Gastroesophageal sphincter (tissue), 4 donors: ENCODE measurements at regions not wholly inside any gene's neighbourhood (a gene's known extent, or its start where the extent isn't known, plus 50 kb on each side); places are given as distances from the start of the nearest gene placed in this dataset.

ENCODE experiments used
- ATAC-seq: fragments of 150-250 bp; one replicate; pipeline ENCODE4 v1.9.1; 2016; ENCODE audit warnings: mild to moderate bottlenecking, moderate library complexity
- H3K27ac ChIP-seq, 4 donors: fragments of 200-600 bp; sonication (generic) in 3 of 4; 1 replicate in 3 of 4; 2 replicates in 1 of 4; pipeline ENCODE4 v1.5.1; 2016 to 2019
- H3K27me3 ChIP-seq: fragments of 200-600 bp; sonication (generic); one replicate; pipeline ENCODE4 v1.5.1; 2019
- H3K36me3 ChIP-seq, 2 donors: fragments of 200-600 bp; sonication (generic); one replicate each; pipeline ENCODE4 v1.5.1; 2019; ENCODE audit warnings: control low read depth in 1 of 2
- H3K4me1 ChIP-seq, 3 donors: fragments of 200-600 bp; sonication (generic); 1 replicate in 2 of 3; 2 replicates in 1 of 3; pipeline ENCODE4 v1.5.1; 2016 to 2019; ENCODE audit warnings: control low read depth in 2 of 3
- H3K4me3 ChIP-seq, 2 donors: fragments of 200-600 bp; sonication (generic); one replicate each; pipeline ENCODE4 v1.5.1; 2019; ENCODE audit warnings: mild to moderate bottlenecking in 1 of 2, moderate library complexity in 1 of 2
- H3K9me3 ChIP-seq, 3 donors: fragments of 200-600 bp; sonication (generic); one replicate each; pipeline ENCODE4 v1.5.1; 2017 to 2019; ENCODE audit warnings: control low read depth in 2 of 3
- EP300 ChIP-seq: sonication (generic); formaldehyde crosslinking; IDR thresholded peaks from one replicate; pipeline ENCODE4 v1.6.1; 2017; ENCODE audit warnings: antibody characterized with exemption, mild to moderate bottlenecking
- POLR2A ChIP-seq, 2 donors: fragments of 450-650 bp; IDR thresholded peaks; one replicate each; pipeline ENCODE4 v1.6.1; 2017; ENCODE audit warnings: antibody characterized with exemption in 2 of 2, mild to moderate bottlenecking in 2 of 2, moderate library complexity in 1 of 2
- POLR2AphosphoS5 ChIP-seq: sonication (generic); formaldehyde crosslinking; IDR thresholded peaks from one replicate; pipeline ENCODE4 v1.6.1; 2017; ENCODE audit warnings: antibody characterized with exemption
- WGBS, 2 donors: methylation state at CpG; one replicate each; pipeline ENCODE4 v1.1.5; 2018; ENCODE audit warnings: low coverage in 1 of 2; 5-methylcytosine and 5-hydroxymethylcytosine counted together
- TF ChIP-seq, protein P1 (sequence below), 4 experiments: fragments of 200-600 bp in 2 of 4; fragments of 450-650 bp in 2 of 4; sonication (generic) in 1 of 4; IDR thresholded peaks; one replicate each; pipeline ENCODE4 v1.5.1; 2017 to 2019; ENCODE audit warnings: antibody characterized with exemption in 4 of 4, mild to moderate bottlenecking in 2 of 4, moderate library complexity in 2 of 4

DNA sequence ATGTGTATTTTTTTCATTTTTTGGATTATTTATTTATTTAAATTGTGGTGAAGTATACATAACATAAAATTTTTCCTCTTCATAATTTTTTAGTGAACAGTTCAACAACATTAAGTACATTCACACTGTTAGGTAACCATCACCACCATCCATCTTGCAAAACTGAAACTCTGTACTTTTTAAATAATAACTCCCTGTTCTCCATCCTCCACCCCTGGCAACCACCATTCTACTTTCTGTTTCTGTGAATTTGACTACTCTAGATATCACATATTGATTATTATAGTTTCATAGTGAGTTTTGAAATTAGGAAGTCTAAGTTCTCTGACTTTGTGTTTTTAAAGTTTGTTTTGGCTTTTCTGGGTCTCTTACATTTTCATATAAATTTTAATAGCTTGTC is 89.3 kb upstream of the STX18 start:
- Histone ChIP-seq H3K4me3 (no peak overlapping the region), H3K27me3 (no peaks in the 10 kb centered on the region), H3K27ac (no peak overlapping the region), H3K36me3 (no peaks in the 10 kb centered on the region), H3K4me1 (no peaks in the 10 kb centered on the region), H3K9me3 (peaks cover 0 to 6% (median 0%) of the 10 kb centered on the region in 3 donors)
- no peak for ATAC-seq
- no peak for TF ChIP-seq POLR2AphosphoS5
- TF ChIP-seq EP300, result no peak
- TF ChIP-seq POLR2A (IDR thresholded peaks at IDR 0.05), result no peak
- TF ChIP-seq, protein P1, sequence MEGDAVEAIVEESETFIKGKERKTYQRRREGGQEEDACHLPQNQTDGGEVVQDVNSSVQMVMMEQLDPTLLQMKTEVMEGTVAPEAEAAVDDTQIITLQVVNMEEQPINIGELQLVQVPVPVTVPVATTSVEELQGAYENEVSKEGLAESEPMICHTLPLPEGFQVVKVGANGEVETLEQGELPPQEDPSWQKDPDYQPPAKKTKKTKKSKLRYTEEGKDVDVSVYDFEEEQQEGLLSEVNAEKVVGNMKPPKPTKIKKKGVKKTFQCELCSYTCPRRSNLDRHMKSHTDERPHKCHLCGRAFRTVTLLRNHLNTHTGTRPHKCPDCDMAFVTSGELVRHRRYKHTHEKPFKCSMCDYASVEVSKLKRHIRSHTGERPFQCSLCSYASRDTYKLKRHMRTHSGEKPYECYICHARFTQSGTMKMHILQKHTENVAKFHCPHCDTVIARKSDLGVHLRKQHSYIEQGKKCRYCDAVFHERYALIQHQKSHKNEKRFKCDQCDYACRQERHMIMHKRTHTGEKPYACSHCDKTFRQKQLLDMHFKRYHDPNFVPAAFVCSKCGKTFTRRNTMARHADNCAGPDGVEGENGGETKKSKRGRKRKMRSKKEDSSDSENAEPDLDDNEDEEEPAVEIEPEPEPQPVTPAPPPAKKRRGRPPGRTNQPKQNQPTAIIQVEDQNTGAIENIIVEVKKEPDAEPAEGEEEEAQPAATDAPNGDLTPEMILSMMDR (IDR thresholded peaks at IDR 0.05), result no peak

DNA sequence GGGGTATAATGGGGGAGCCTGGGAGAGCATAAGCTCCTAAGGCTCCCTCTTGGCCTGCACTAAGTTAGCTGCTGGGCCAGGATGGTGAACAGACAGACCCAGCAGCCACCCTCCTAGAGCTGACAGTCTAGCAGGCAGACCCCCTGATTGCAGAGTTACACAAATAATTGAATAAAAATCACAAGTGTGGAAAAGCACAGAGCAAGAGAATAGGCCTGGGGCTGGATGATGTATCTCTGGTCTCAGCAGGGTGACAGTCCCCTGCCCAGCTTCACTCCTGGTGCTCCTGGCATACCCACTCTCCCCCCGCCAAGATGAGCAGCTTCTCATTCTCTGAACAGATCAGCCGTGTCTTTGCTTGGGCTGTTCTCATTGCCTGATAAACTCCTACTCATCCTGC is 86.1 kb upstream of the STX18 start:
- WGBS, 2 donors, result 67 to 86% methylated on average over 1 to 2 of the region's 2 CpGs
- no peak overlapping the region for H3K4me3 ChIP-seq
- H3K27ac ChIP-seq, result no peak overlapping the region
- peaks cover 0 to 6% (median 0%) of the 10 kb centered on the region in 3 donors for H3K9me3 ChIP-seq
- H3K4me1 ChIP-seq, result no peaks in the 10 kb centered on the region
- H3K27me3 ChIP-seq, result no peaks in the 10 kb centered on the region
- TF ChIP-seq POLR2AphosphoS5, result no peak
- TF ChIP-seq, protein P1 (IDR thresholded peaks at IDR 0.05), result no peak
- no peak for TF ChIP-seq EP300
- no peak for TF ChIP-seq POLR2A (IDR thresholded peaks at IDR 0.05)
- ATAC-seq, result no peak
- H3K36me3 ChIP-seq, result no peaks in the 10 kb centered on the region

DNA sequence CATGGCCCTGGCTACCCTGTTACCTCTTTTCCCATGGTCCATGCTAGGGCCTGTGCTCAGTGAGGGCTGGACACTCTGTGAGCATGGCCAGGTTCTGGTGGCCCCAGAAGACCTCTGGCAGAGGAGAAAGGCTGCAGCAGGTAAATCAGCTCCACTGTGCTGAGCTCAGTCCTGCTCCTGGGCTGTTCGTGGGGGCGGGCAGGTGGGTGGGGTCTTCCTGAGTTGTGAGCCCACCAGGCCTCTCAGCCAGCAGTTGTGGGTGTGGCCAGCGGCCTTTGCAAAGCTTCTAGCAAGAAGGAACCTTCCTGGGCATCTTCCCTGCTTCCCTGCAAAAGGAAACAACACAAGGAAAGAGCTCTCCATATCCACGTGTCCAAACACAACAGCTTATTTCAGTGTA is 85.3 kb upstream of the STX18 start:
- no peaks in the 10 kb centered on the region for H3K27me3 ChIP-seq
- no peak for TF ChIP-seq EP300
- peaks cover 0 to 6% (median 0%) of the 10 kb centered on the region in 3 donors for H3K9me3 ChIP-seq
- ATAC-seq, result no peak
- WGBS, 2 donors, result 86% methylated on average over 1 of the region's 4 CpGs; no CpG with 5 or more reads in 1 of the 2 donors
- no peaks in the 10 kb centered on the region for H3K36me3 ChIP-seq
- no peak overlapping the region for H3K4me3 ChIP-seq
- H3K4me1 ChIP-seq, result no peaks in the 10 kb centered on the region
- H3K27ac ChIP-seq, result no peak overlapping the region

DNA sequence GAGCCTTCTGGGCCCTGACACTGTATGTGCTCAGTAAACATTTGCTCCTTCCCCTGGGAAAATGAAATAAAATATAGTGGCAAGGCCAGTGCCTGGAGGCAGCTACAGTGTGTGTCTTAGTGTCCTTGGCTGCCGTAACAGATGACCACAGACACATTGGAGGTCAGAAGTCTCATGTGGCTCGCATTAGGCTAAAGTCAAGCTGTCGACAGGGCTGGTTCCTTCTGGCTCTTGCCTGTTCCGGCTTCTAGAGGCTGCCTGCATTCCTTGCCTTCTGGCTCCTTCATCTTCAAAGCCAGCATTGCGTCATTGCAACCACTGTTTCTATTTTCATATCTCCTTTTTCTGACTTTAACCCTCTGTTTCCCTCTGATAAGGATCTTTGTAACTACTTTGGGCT is 83.6 kb upstream of the STX18 start:
- TF ChIP-seq EP300 (no peak), POLR2AphosphoS5 (no peak), POLR2A (IDR thresholded peaks at IDR 0.05) (no peak)
- TF ChIP-seq, protein P1 (IDR thresholded peaks at IDR 0.05), result no peak
- Histone ChIP-seq H3K27ac (no peak overlapping the region), H3K9me3 (no peaks in the 10 kb centered on the region), H3K36me3 (no peaks in the 10 kb centered on the region), H3K4me1 (no peaks in the 10 kb centered on the region), H3K27me3 (no peaks in the 10 kb centered on the region), H3K4me3 (no peak overlapping the region)
- no peak for ATAC-seq
- 61 to 100% methylated on average over 2 to 5 of the region's 5 CpGs for WGBS, 2 donors

DNA sequence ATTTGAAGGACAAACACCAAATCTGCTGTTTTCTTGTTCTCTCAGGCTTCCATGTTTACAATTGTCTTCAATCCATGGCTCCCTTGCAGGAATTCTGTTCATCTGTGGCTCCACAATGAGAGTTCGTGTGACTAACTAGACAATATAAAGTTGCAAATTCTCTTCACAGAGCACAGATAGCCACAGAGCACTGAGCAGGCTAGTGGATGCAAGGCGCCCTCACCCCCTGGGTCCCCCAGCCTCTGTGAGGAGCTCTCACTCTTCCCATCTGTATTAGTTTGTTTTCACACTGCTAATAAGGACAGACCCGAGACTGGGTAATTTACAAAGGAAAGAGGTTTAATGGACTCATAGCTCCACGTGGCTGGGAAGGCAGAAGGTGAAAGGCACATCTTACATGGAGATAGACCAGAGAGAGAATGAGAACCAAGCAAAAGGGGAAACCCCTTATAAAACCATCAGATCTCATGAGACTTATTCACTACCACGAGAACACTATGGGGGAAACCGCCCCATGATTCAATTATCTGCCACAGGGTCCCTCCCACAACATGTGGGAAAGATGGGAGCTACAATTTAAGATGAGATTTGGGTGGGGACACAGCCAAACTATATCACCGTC is 82.5 kb upstream of the STX18 start:
- H3K27ac ChIP-seq, result no peak overlapping the region
- TF ChIP-seq, protein P1 (IDR thresholded peaks at IDR 0.05), result no peak
- TF ChIP-seq EP300 (no peak), POLR2A (IDR thresholded peaks at IDR 0.05) (no peak), POLR2AphosphoS5 (no peak)
- H3K4me3 ChIP-seq, result no peak overlapping the region
- H3K36me3 ChIP-seq, result no peaks in the 10 kb centered on the region
- ATAC-seq, result no peak
- no peaks in the 10 kb centered on the region for H3K27me3 ChIP-seq
- H3K4me1 ChIP-seq, result no peaks in the 10 kb centered on the region
- no peaks in the 10 kb centered on the region for H3K9me3 ChIP-seq
- WGBS, 2 donors, result 78 to 81% methylated on average over 4 to 5 of the region's 7 CpGs
